Spleen (tissue), 11 donors: ENCODE measurements at regions not wholly inside any gene's neighbourhood (a gene's known extent, or its start where the extent isn't known, plus 50 kb on each side); places are given as distances from the start of the nearest gene placed in this dataset.
A peak's percentile ranks its signal among the peaks of the same experiment; 100 is the strongest.

Source experiments
- DNase-seq: peaks from one replicate; pipeline ENCODE4 v3.0.0-alpha.2; 2020
- H3K27ac ChIP-seq, 8 donors: fragments of 200-600 bp; sonication (generic) in 7 of 8; 1 replicate in 4 of 8; 2 replicates in 4 of 8; pipeline versions ENCODE4 v1.5.0 to v1.8.0; 2016 to 2021; ENCODE audit warnings: inconsistent platforms in 4 of 8, mild to moderate bottlenecking in 4 of 8, moderate library complexity in 1 of 8
- H3K27me3 ChIP-seq, 7 donors: fragments of 200-600 bp; sonication (generic) in 6 of 7; replicated peaks in 1 of 7; 1 replicate in 4 of 7; 2 replicates in 3 of 7; pipeline versions ENCODE4 v1.5.0 to v1.8.0; 2016 to 2021; ENCODE audit warnings: inconsistent platforms in 3 of 7, mild to moderate bottlenecking in 1 of 7
- H3K36me3 ChIP-seq, 6 donors: fragments of 200-600 bp; sonication (generic) in 5 of 6; 1 replicate in 4 of 6; 2 replicates in 2 of 6; pipeline versions ENCODE4 v1.5.0 to v1.8.0; 2016 to 2021; ENCODE audit warnings: inconsistent platforms in 2 of 6
- H3K4me1 ChIP-seq, 6 donors: fragments of 200-600 bp; sonication (generic) in 5 of 6; 1 replicate in 3 of 6; 2 replicates in 3 of 6; pipeline versions ENCODE4 v1.5.0 to v1.8.0; 2016 to 2021; ENCODE audit warnings: inconsistent platforms in 3 of 6
- H3K4me3 ChIP-seq, 8 donors: fragments of 200-600 bp; sonication (generic) in 7 of 8; 1 replicate in 4 of 8; 2 replicates in 4 of 8; pipeline versions ENCODE4 v1.5.0 to v1.8.0; 2016 to 2021; ENCODE audit warnings: inconsistent platforms in 4 of 8, mild to moderate bottlenecking in 4 of 8, moderate library complexity in 2 of 8
- H3K9me3 ChIP-seq, 8 donors: fragments of 200-600 bp; sonication (generic) in 7 of 8; 1 replicate in 4 of 8; 2 replicates in 4 of 8; pipeline versions ENCODE4 v1.5.0 to v1.8.0; 2016 to 2021; ENCODE audit warnings: inconsistent platforms in 4 of 8
- POLR2A ChIP-seq, 3 donors: fragments of 450-650 bp; IDR thresholded peaks; one replicate each; pipeline ENCODE4 v1.5.1; 2017; ENCODE audit warnings: antibody characterized with exemption in 3 of 3, mild to moderate bottlenecking in 1 of 3
- POLR2AphosphoS5 ChIP-seq, 3 donors: sonication (generic); formaldehyde crosslinking; IDR thresholded peaks; one replicate each; pipeline ENCODE4 v1.5.1; 2017; ENCODE audit warnings: antibody characterized with exemption in 3 of 3
- WGBS, 5 donors: extraction: QIAGEN DNeasy Blood & Tissue Kit in 3 of 5; methylation state at CpG; one replicate each; pipeline versions ENCODE4 v1.1.5 to v1.1.7; 2013 to 2018; 5-methylcytosine and 5-hydroxymethylcytosine counted together
- intact Hi-C: fragments of 100-400 bp; cut with DNase I; formaldehyde crosslinking; loops from one replicate; pipeline ENCODE4 v1.15.0; 2023; ENCODE audit warnings: low total_unique reads
- TF ChIP-seq, protein P1 (sequence below), 11 experiments: fragments of 200-600 bp in 7 of 11; fragments of 450-650 bp in 4 of 11; sonication (generic) in 4 of 11; IDR thresholded peaks in 8 of 11; conservative IDR thresholded peaks in 3 of 11; 1 replicate in 7 of 11; 2 replicates in 4 of 11; pipeline versions ENCODE4 v1.4.0 to v1.8.0; 2016 to 2021; ENCODE audit warnings: antibody characterized with exemption in 11 of 11, inconsistent platforms in 4 of 11, mild to moderate bottlenecking in 1 of 11
- donor health status: healthy with polysubstance abuse.
- donor health status: DM: no; HTN: no; CAD: no; lungs with moderate emphysema.
- donor health status: DM: no; HTN: no; CAD: no.
- donor health status: Bipolar disorder and iron deficiency.
- donor health status: healthy.
- donor health status: DM: no; HTN: no; CAD: no.
- donor health status: DM: yes; HTN: yes; CAD: no.

DNA sequence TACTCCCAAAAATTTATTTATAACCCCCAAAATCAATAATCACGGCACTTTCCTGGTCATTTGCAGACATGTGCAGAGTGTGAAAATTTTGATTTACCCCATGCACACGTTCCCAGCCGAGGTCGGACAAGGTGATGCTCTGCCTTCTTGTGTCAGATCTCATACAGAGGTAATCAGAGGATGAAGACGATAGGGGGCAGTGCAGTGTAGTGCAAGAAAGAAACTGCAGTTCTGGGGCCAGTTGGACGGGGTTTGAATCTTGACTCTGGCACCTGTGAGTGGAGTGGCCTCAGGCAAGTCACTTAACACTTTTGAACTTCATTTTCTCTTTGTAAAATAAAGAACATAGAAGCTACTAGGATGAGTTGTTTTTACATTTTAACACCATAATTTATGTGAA, 88.4 kb downstream of the FRMPD3 start:
- 11 to 30% (median 17%) methylated on average over 6 of the region's 6 CpGs for WGBS, 5 donors
- Histone ChIP-seq H3K27me3 (peaks cover 0 to 27% (median 0%) of the 10 kb centered on the region in 7 donors), H3K36me3 (no peaks in the 10 kb centered on the region), H3K9me3 (no peaks in the 10 kb centered on the region), H3K4me3 (no peak overlapping the region), H3K27ac (no peak overlapping the region), H3K4me1 (no peaks in the 10 kb centered on the region)
- intact Hi-C loops: no loop called here
- no peak for TF ChIP-seq POLR2A (IDR thresholded peaks at IDR 0.05)
- TF ChIP-seq, protein P1, sequence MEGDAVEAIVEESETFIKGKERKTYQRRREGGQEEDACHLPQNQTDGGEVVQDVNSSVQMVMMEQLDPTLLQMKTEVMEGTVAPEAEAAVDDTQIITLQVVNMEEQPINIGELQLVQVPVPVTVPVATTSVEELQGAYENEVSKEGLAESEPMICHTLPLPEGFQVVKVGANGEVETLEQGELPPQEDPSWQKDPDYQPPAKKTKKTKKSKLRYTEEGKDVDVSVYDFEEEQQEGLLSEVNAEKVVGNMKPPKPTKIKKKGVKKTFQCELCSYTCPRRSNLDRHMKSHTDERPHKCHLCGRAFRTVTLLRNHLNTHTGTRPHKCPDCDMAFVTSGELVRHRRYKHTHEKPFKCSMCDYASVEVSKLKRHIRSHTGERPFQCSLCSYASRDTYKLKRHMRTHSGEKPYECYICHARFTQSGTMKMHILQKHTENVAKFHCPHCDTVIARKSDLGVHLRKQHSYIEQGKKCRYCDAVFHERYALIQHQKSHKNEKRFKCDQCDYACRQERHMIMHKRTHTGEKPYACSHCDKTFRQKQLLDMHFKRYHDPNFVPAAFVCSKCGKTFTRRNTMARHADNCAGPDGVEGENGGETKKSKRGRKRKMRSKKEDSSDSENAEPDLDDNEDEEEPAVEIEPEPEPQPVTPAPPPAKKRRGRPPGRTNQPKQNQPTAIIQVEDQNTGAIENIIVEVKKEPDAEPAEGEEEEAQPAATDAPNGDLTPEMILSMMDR (IDR thresholded peaks at IDR 0.05 in 8 of 11, conservative IDR thresholded peaks at IDR 0.05 in 3 of 11): peak in 5 of 11 experiments; percentile 13 to 30 (median 27)
- DNase-seq: no peak

- Histone ChIP-seq H3K27me3 (peaks cover 0 to 11% (median 0%) of the 10 kb centered on the region in 7 donors), H3K4me1 (no peaks in the 10 kb centered on the region), H3K9me3 (no peaks in the 10 kb centered on the region), H3K36me3 (no peaks in the 10 kb centered on the region), H3K4me3 (no peak overlapping the region), H3K27ac (no peak overlapping the region)
- TF ChIP-seq, protein P1 (IDR thresholded peaks at IDR 0.05 in 8 of 11, conservative IDR thresholded peaks at IDR 0.05 in 3 of 11): no peak
- no peak for TF ChIP-seq POLR2AphosphoS5 (IDR thresholded peaks at IDR 0.05)
- TF ChIP-seq POLR2A (IDR thresholded peaks at IDR 0.05): no peak
- no peak for DNase-seq
- 59 to 93% (median 86%) methylated on average over 1 of the region's 1 CpG; no CpG with 5 or more reads in 1 of the 5 donors for WGBS, 5 donors
- intact Hi-C loops: no loop called here
Observed at GRCh38 chrX:107541244-107541643, 87.1 kb upstream of the PRPS1 start.

DNA sequence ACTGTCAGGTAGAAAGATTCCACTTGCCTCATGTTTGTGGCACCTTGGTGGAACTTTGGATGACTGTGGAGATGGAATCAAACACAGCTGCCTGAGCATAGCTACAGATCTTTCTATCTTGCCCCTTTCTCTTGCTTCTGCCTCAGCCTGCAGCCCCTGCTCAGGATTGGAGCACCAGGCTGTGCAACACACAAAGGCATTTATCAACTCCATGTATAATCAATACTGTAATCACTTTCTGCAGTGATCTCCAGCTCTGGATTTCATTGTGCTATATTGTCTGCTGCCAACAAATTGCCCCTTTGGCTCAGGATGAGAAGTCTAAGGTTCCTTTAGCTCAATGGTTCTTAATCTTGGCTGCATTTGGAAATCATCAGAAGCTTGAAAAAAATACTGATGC, 86.3 kb upstream of the PRPS1 start:
- intact Hi-C loops: no loop called here
- Histone ChIP-seq H3K27me3 (peaks cover 0 to 3% (median 0%) of the 10 kb centered on the region in 7 donors), H3K4me3 (no peak overlapping the region), H3K4me1 (no peaks in the 10 kb centered on the region), H3K9me3 (no peaks in the 10 kb centered on the region), H3K36me3 (no peaks in the 10 kb centered on the region), H3K27ac (no peak overlapping the region)
- TF ChIP-seq POLR2A (IDR thresholded peaks at IDR 0.05) (no peak), POLR2AphosphoS5 (IDR thresholded peaks at IDR 0.05) (no peak)
- TF ChIP-seq, protein P1 (IDR thresholded peaks at IDR 0.05 in 8 of 11, conservative IDR thresholded peaks at IDR 0.05 in 3 of 11): no peak
- no peak for DNase-seq

- H3K4me3 ChIP-seq: no peak overlapping the region
- no peaks in the 10 kb centered on the region for H3K36me3 ChIP-seq
- no peak for TF ChIP-seq POLR2A (IDR thresholded peaks at IDR 0.05)
- no peak for TF ChIP-seq POLR2AphosphoS5 (IDR thresholded peaks at IDR 0.05)
- TF ChIP-seq, protein P1 (IDR thresholded peaks at IDR 0.05 in 8 of 11, conservative IDR thresholded peaks at IDR 0.05 in 3 of 11): no peak
- no peaks in the 10 kb centered on the region for H3K4me1 ChIP-seq
- no peak overlapping the region for H3K27ac ChIP-seq
- no peaks in the 10 kb centered on the region for H3K27me3 ChIP-seq
- WGBS, 5 donors: 16 to 58% (median 30%) methylated on average over 1 to 2 of the region's 2 CpGs
- DNase-seq: no peak
- intact Hi-C loops: no loop called here
- no peaks in the 10 kb centered on the region for H3K9me3 ChIP-seq
Observed at GRCh38 chrX:107542500-107542899, 85.8 kb upstream of the PRPS1 start.
